Thyroid gland (tissue), 4 donors: ENCODE measurements at regions not wholly inside any gene's neighbourhood (a gene's known extent, or its start where the extent isn't known, plus 50 kb on each side); places are given as distances from the start of the nearest gene placed in this dataset.

ENCODE experiments used
- DNase-seq, 2 donors: peaks; one replicate each; pipeline ENCODE4 v3.0.0-alpha.2; 2019
- H3K27ac ChIP-seq, 3 donors: fragments of 200-600 bp; sonication (generic); 1 replicate in 2 of 3; 2 replicates in 1 of 3; pipeline ENCODE4 v1.5.1; 2016 to 2019; ENCODE audit warnings: mild to moderate bottlenecking in 1 of 3, moderate library complexity in 1 of 3
- H3K27me3 ChIP-seq: fragments of 200-600 bp; sonication (generic); one replicate; pipeline ENCODE4 v1.5.1; 2019
- H3K36me3 ChIP-seq, 2 donors: fragments of 200-600 bp; sonication (generic); one replicate each; pipeline ENCODE4 v1.5.1; 2016 to 2019
- H3K4me1 ChIP-seq, 2 donors: fragments of 200-600 bp; sonication (generic); one replicate each; pipeline ENCODE4 v1.5.1; 2017 to 2019
- H3K4me3 ChIP-seq, 3 donors: fragments of 200-600 bp; sonication (generic); replicated peaks in 1 of 3; 1 replicate in 2 of 3; 2 replicates in 1 of 3; pipeline ENCODE4 v1.5.1; 2016; ENCODE audit warnings: mild to moderate bottlenecking in 1 of 3
- H3K9me3 ChIP-seq: fragments of 200-600 bp; sonication (generic); one replicate; pipeline ENCODE4 v1.5.1; 2017
- CTCF ChIP-seq, 6 experiments: fragments of 200-600 bp in 3 of 6; fragments of 450-650 bp in 3 of 6; sonication (generic) in 3 of 6; IDR thresholded peaks; one replicate each; pipeline ENCODE4 v1.5.1; 2016 to 2019; ENCODE audit warnings: antibody characterized with exemption in 6 of 6, mild to moderate bottlenecking in 2 of 6, inconsistent platforms in 1 of 6, moderate library complexity in 1 of 6
- POLR2A ChIP-seq, 2 donors: fragments of 450-650 bp; IDR thresholded peaks; one replicate each; pipeline ENCODE4 v1.6.1; 2017; ENCODE audit warnings: antibody characterized with exemption in 2 of 2, mild to moderate bottlenecking in 2 of 2, moderate library complexity in 1 of 2
- WGBS, 2 donors: methylation state at CpG; one replicate each; pipeline ENCODE4 v1.1.5; 2017; 5-methylcytosine and 5-hydroxymethylcytosine counted together
- intact Hi-C: fragments of 100-400 bp; cut with DNase I; formaldehyde crosslinking; loops from one replicate; pipeline ENCODE4 v1.15.1; 2023

DNA sequence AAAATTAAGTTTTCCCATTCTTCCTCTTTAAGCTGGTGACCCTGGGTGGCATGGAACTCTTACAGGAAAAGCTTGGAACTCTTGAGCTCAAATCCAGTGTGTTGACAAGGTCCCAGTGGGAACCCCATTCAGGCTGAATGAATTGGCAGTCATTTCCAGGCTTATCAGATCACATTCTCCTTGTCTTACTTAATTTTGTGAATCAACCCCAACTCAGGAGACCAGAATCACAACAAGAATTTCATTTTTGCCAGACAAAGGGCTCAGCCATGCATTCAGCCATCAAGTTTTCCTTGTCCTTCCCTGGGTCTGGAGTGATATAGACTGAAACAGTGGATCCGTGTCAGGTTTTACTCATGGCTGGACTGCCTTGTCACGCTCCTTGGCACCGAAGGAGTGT is 92.1 kb upstream of the EEF1E1 start:
- 40 to 46% methylated on average over 3 of the region's 3 CpGs for WGBS, 2 donors

DNA sequence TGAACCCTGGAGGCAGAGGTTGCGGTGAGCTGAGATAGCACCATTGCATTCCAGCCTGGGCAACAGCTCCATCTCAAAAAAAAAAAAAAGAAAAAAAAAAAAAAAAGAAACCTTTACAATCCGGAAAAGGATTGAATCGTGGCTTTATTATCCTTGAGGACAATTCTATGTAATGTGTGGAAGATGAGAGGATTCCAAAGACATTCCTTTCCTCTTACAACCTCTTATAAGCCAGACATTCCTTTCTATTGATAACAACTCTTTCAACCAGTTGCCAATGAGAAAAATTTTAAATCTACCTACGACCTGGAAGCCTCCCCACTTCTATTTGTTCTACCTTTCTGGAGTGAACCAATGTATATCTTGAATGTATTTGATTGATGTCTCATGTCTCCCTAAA is 91.2 kb upstream of the EEF1E1 start:
- 81 to 86% methylated on average over 4 of the region's 4 CpGs for WGBS, 2 donors
- Histone ChIP-seq H3K27ac (no peak overlapping the region), H3K4me1 (no peaks in the 10 kb centered on the region), H3K36me3 (no peaks in the 10 kb centered on the region), H3K9me3 (no peaks in the 10 kb centered on the region), H3K4me3 (no peak overlapping the region), H3K27me3 (no peaks in the 10 kb centered on the region)
- intact Hi-C loops = no loop called here
- TF ChIP-seq POLR2A (IDR thresholded peaks at IDR 0.05) (no peak), CTCF (IDR thresholded peaks at IDR 0.05) (no peak)
- no peak for DNase-seq

More for the DNA sequence above, 92.1 kb upstream of the EEF1E1 start:
- intact Hi-C loops = no loop called here
- no peak for TF ChIP-seq CTCF (IDR thresholded peaks at IDR 0.05)
- TF ChIP-seq POLR2A (IDR thresholded peaks at IDR 0.05) = no peak
- Histone ChIP-seq H3K36me3 (no peaks in the 10 kb centered on the region), H3K27me3 (no peaks in the 10 kb centered on the region), H3K27ac (no peak overlapping the region), H3K4me1 (no peaks in the 10 kb centered on the region), H3K9me3 (no peaks in the 10 kb centered on the region), H3K4me3 (no peak overlapping the region)
- no peak for DNase-seq

GRCh38 chr6:8192597-8192996 is 90.2 kb upstream of the EEF1E1 start:
- no peaks in the 10 kb centered on the region for H3K9me3 ChIP-seq
- no peaks in the 10 kb centered on the region for H3K36me3 ChIP-seq
- H3K27ac ChIP-seq = no peak overlapping the region
- DNase-seq = no peak
- TF ChIP-seq CTCF (IDR thresholded peaks at IDR 0.05) (no peak), POLR2A (IDR thresholded peaks at IDR 0.05) (no peak)
- no peaks in the 10 kb centered on the region for H3K4me1 ChIP-seq
- intact Hi-C loops = no loop called here
- H3K4me3 ChIP-seq = no peak overlapping the region
- no peaks in the 10 kb centered on the region for H3K27me3 ChIP-seq

- TF ChIP-seq CTCF (IDR thresholded peaks at IDR 0.05) (no peak), POLR2A (IDR thresholded peaks at IDR 0.05) (no peak)
- no peak for DNase-seq
- Histone ChIP-seq H3K4me1 (no peaks in the 10 kb centered on the region), H3K9me3 (no peaks in the 10 kb centered on the region), H3K27me3 (no peaks in the 10 kb centered on the region), H3K4me3 (no peak overlapping the region), H3K36me3 (no peaks in the 10 kb centered on the region), H3K27ac (no peak overlapping the region)
- intact Hi-C loops = no loop called here
- WGBS, 2 donors = 63 to 72% methylated on average over 5 of the region's 5 CpGs
Measured at GRCh38 chr6:8192067-8192466, 89.7 kb upstream of the EEF1E1 start.

- no peaks in the 10 kb centered on the region for H3K27me3 ChIP-seq
- intact Hi-C loops = no loop called here
Measured at GRCh38 chr6:8191629-8192028, 89.3 kb upstream of the EEF1E1 start.

More at GRCh38 chr6:8191629-8192028, 89.3 kb upstream of the EEF1E1 start:
- DNase-seq = no peak
- H3K27ac ChIP-seq = no peak overlapping the region
- TF ChIP-seq CTCF (IDR thresholded peaks at IDR 0.05) = no peak
- no peak for TF ChIP-seq POLR2A (IDR thresholded peaks at IDR 0.05)
- 72 to 73% methylated on average over 7 of the region's 7 CpGs for WGBS, 2 donors
- no peak overlapping the region for H3K4me3 ChIP-seq
- H3K9me3 ChIP-seq = no peaks in the 10 kb centered on the region
- H3K4me1 ChIP-seq = no peaks in the 10 kb centered on the region
- no peaks in the 10 kb centered on the region for H3K36me3 ChIP-seq
